GM23248 (cell line): ENCODE measurements at regions not wholly inside any gene's neighbourhood (a gene's known extent, or its start where the extent isn't known, plus 50 kb on each side); places are given as distances from the start of the nearest gene placed in this dataset.

ENCODE experiments used
- EZH2 ChIP-seq: fragments of 200-600 bp; sonication (generic); IDR thresholded peaks from 2 replicates; pipeline ENCODE4 v1.6.1; 2018; ENCODE audit warnings: antibody characterized with exemption, mild to moderate bottlenecking; ENCODE audit not compliant: insufficient read depth, poor library complexity, severe bottlenecking
- EZH2phosphoT487 ChIP-seq: fragments of 200-600 bp; sonication (generic); IDR thresholded peaks from 2 replicates; pipeline ENCODE4 v1.6.1; 2018; ENCODE audit warnings: antibody characterized with exemption, moderate library complexity, mild to moderate bottlenecking, low read depth; ENCODE audit not compliant: insufficient read depth

GRCh38 chrX:131958724-131959123, 64.4 kb upstream of the STK26 start:
- no peak for TF ChIP-seq EZH2phosphoT487
- TF ChIP-seq EZH2 = no peak
